Osteocyte (in vitro differentiated cells): ENCODE measurements at regions not wholly inside any gene's neighbourhood (a gene's known extent, or its start where the extent isn't known, plus 50 kb on each side); places are given as distances from the start of the nearest gene placed in this dataset.
"Not testable (repeated sequence)": the region's sequence is repeated elsewhere in the genome, so short reads cannot be mapped to it uniquely, and the experiment has no call there.

Source experiments
- DNase-seq: peaks from one replicate; pipeline ENCODE4 v3.0.0; 2021; ENCODE audit warnings: mixed read lengths; ENCODE audit not compliant: unreplicated experiment; ENCODE audit errors: extremely low spot score
- H3K27ac Mint-ChIP-seq: one replicate; pipeline ENCODE4 v1.8.0; 2021; ENCODE audit warnings: mild to moderate bottlenecking, mixed read lengths; ENCODE audit not compliant: unreplicated experiment
- H3K27me3 Mint-ChIP-seq: one replicate; pipeline ENCODE4 v1.8.0; 2021; ENCODE audit warnings: mixed read lengths; ENCODE audit not compliant: unreplicated experiment
- H3K36me3 Mint-ChIP-seq: one replicate; pipeline ENCODE4 v1.8.0; 2021; ENCODE audit warnings: mixed read lengths; ENCODE audit not compliant: unreplicated experiment
- H3K4me1 Mint-ChIP-seq: one replicate; pipeline ENCODE4 v1.8.0; 2021; ENCODE audit warnings: mixed read lengths; ENCODE audit not compliant: unreplicated experiment
- H3K4me3 Mint-ChIP-seq: one replicate; pipeline ENCODE4 v1.8.0; 2021; ENCODE audit warnings: mild to moderate bottlenecking, moderate library complexity, mixed read lengths; ENCODE audit not compliant: unreplicated experiment
- H3K9me3 Mint-ChIP-seq: one replicate; pipeline ENCODE4 v1.8.0; 2021; ENCODE audit warnings: mixed read lengths; ENCODE audit not compliant: unreplicated experiment
- CTCF ChIP-seq: fragments of 200-600 bp; sonication (generic); IDR thresholded peaks from 2 replicates; pipeline ENCODE4 v1.5.0; 2021; ENCODE audit warnings: antibody characterized with exemption, mild to moderate bottlenecking, moderate library complexity

DNA sequence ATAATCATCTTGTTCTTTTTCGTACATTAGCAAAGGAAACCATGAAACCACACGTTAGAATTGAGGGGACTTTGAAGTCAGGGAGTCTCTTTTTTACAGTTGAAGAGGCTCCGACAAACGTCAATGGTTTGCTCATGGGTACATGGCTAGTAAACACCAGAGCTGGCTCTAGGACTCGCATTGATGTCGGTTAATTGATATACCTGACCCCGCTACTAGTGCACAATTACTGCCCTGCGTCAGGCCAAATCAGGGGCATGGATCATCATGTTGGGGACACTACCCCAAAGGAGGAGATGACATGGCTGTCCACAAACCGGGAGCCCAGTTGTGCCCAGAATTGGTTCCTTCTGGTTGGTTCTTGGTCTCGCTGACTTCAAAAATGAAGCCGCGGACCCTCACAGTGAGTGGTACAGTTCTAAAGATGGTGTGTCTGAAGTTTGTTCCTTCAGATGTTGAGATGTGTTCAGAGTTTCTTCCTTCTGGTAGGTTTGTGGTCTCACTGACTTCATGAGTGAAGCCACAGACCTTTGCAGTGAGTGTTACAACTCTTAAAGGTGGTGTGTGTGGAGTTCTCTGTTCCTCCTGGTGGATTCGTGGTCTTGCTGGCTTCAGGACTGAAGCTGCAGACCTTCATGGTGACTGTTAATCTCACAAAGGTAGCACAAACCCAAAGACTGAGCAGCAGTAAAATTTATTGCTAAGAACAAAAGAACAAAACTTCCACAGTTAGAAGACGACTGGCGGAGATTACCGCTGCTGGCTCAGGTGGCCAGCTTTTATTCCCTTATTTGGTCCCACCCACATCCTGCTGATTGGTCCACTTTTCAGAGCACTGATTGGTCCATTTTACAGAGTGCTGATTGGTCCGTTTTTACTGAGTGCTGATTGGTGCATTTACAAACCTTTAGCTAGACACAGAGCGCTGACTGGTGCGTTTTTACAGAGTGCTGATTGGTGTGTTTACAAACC is 126.9 kb upstream of the ERRFI1 start:
- no peaks in the 10 kb centered on the region for H3K27me3 Mint-ChIP-seq
- no peak for TF ChIP-seq CTCF
- no peaks in the 10 kb centered on the region for H3K9me3 Mint-ChIP-seq
- H3K4me3 Mint-ChIP-seq = no peak overlapping the region
- DNase-seq = no peak
- no peaks in the 10 kb centered on the region for H3K36me3 Mint-ChIP-seq
- H3K4me1 Mint-ChIP-seq = peaks cover 6% of the 10 kb centered on the region
- no peak overlapping the region for H3K27ac Mint-ChIP-seq

DNA sequence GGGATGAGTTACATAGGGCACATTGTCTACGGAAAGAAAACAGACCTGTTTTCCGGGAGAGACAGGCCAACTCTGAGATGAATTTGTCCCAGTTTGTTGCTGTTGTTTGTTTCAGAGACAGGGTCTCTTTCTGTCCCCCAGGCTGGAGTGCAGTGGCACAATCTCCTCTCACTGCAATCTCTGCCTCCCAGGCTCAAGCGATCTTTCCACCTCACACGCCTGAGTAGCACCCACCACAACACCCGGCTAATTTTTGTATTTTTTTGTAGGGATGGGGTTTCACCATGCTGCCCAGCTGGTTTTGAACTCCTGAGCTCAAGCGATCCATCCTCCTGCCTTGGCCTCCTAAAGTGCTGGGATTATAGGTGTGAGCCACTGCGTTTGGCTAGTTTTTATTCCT is 125.5 kb upstream of the ERRFI1 start:
- no peak for TF ChIP-seq CTCF
- Mint-ChIP-seq H3K27me3 (no peaks in the 10 kb centered on the region), H3K27ac (no peak overlapping the region), H3K36me3 (no peaks in the 10 kb centered on the region), H3K4me3 (no peak overlapping the region), H3K4me1 (peaks cover 15% of the 10 kb centered on the region), H3K9me3 (no peaks in the 10 kb centered on the region)
- no peak for DNase-seq

DNA sequence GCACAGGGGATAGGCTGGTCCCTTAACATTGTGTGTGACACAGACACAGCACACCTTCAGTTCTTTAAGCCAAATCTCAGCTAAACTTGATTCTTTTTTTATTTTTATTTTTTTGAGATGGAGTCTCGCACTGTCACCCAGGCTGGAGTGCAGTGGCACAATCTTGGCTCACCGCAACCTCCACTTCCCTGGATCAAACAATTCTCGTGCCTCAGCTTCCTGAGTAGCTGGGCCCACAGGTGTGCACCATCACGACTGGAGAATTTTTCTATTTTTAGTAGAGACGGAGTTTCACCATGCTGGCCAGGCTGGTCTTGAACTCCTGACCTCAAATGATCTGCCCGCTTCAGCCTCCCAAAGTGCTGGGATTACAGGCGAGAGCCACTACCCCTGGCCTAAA is 123.6 kb upstream of the ERRFI1 start:
- H3K27me3 Mint-ChIP-seq, H3K27ac Mint-ChIP-seq, H3K4me3 Mint-ChIP-seq, H3K36me3 Mint-ChIP-seq, H3K9me3 Mint-ChIP-seq, DNase-seq: not testable (repeated sequence)
- peaks cover 18% of the 10 kb centered on the region for H3K4me1 Mint-ChIP-seq

DNA sequence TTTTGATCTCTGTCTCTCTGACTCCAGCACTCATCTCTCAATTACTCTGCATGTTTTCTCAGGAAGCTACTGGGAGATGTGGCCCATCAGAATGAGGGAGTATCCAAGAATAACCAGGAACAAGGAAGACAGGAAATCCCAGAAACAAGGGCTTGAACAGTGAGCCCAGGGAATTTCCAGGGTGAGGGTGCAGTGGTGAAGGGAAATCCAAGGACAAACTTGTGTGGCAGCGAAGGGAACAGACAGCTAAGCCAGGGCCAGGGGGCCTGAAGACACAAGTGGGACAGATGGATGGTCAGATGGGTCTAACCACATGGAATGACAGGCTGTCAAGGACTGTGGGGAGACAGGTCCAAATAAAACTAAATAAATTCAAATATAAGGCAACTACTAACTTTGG is 121.8 kb upstream of the ERRFI1 start:
- Mint-ChIP-seq H3K36me3 (no peaks in the 10 kb centered on the region), H3K4me1 (peaks cover 21% of the 10 kb centered on the region), H3K9me3 (no peaks in the 10 kb centered on the region), H3K27me3 (no peaks in the 10 kb centered on the region), H3K4me3 (no peak overlapping the region), H3K27ac (peak overlapping the region; percentile 17)
- no peak for DNase-seq
- no peak for TF ChIP-seq CTCF

- TF ChIP-seq CTCF = no peak
- no peak for DNase-seq
- Mint-ChIP-seq H3K27me3 (no peaks in the 10 kb centered on the region), H3K9me3 (no peaks in the 10 kb centered on the region), H3K27ac (no peak overlapping the region), H3K36me3 (no peaks in the 10 kb centered on the region), H3K4me3 (no peak overlapping the region), H3K4me1 (peaks cover 27% of the 10 kb centered on the region)
Measured at GRCh38 chr1:8146257-8146855, 120.2 kb upstream of the ERRFI1 start.
